ENCODE measurements at regions not wholly inside any gene's neighbourhood (a gene's known extent, or its start where the extent isn't known, plus 50 kb on each side); places are given as distances from the start of the nearest gene placed in this dataset.
A peak's percentile ranks its signal among the peaks of the same experiment; 100 is the strongest.

DNA sequence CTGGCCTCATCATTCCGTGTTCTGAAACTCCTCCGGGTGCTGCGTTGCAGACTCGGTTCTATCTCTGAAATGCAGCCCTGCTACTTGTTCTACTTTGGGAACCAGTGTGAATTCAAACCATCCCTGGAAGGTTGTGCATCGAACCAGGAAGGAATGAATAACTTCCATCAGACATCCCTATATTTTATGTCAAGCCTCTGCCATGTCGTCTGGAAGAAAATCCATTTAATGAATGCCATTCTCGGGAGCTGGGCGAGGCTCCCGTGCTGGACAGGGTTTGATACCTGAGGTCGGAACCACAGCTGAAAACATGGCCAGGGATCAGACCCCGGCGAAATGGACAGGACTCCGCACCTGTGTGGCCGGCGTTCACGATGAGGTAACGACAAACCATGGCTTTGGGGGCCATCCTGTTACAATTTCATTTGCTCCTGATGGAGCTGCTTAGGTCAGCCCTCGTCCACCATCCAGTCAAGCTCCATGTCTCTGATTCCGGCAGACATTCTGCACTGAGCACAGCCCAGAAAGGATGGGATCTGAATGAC is 821.6 kb downstream of the GALR1 start:
- no peak for DNase-seq
- Histone ChIP-seq H3K4me3 (no peak overlapping the region), H3K9me3 (peaks cover 0 to 12% (median 0%) of the 10 kb centered on the region in 12 donors), H3K4me1 (peaks cover 0 to 8% (median 0%) of the 10 kb centered on the region in 12 donors), H3K36me3 (no peaks in the 10 kb centered on the region), H3K27me3 (peaks cover 0 to 24% (median 0%) of the 10 kb centered on the region in 9 donors), H3K27ac (no peak overlapping the region)
- intact Hi-C loops (cut with DNase I): loop anchor here in 2 of 10 donors (10.0 kb wide), 2 partner anchors 914 to 1174 kb away; no protein-coding TSS in a partner anchor
- ATAC-seq: no peak
- 81 to 85% (median 83%) methylated on average over 19 of the region's 19 CpGs for whole genome bisulfite sequencing, 4 donors
- TF ChIP-seq, protein P1, sequence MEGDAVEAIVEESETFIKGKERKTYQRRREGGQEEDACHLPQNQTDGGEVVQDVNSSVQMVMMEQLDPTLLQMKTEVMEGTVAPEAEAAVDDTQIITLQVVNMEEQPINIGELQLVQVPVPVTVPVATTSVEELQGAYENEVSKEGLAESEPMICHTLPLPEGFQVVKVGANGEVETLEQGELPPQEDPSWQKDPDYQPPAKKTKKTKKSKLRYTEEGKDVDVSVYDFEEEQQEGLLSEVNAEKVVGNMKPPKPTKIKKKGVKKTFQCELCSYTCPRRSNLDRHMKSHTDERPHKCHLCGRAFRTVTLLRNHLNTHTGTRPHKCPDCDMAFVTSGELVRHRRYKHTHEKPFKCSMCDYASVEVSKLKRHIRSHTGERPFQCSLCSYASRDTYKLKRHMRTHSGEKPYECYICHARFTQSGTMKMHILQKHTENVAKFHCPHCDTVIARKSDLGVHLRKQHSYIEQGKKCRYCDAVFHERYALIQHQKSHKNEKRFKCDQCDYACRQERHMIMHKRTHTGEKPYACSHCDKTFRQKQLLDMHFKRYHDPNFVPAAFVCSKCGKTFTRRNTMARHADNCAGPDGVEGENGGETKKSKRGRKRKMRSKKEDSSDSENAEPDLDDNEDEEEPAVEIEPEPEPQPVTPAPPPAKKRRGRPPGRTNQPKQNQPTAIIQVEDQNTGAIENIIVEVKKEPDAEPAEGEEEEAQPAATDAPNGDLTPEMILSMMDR (IDR thresholded peaks at IDR 0.05): no peak
- no peak for TF ChIP-seq POLR2A (IDR thresholded peaks at IDR 0.05)

- H3K4me1 ChIP-seq: peaks cover 0 to 8% (median 0%) of the 10 kb centered on the region in 12 donors
- 68 to 76% (median 74%) methylated on average over 3 of the region's 3 CpGs for WGBS, 4 donors
- no peak for TF ChIP-seq POLR2A (IDR thresholded peaks at IDR 0.05)
- TF ChIP-seq, protein P1 (IDR thresholded peaks at IDR 0.05): no peak
- H3K9me3 ChIP-seq: peaks cover 0 to 7% (median 0%) of the 10 kb centered on the region in 12 donors
- DNase-seq: no peak
- no peak overlapping the region for H3K27ac ChIP-seq
- ATAC-seq: no peak
- intact Hi-C loops (cut with DNase I): loop anchor here in 2 of 10 donors (10.0 kb wide), 2 partner anchors 913 to 1173 kb away; no protein-coding TSS in a partner anchor
- no peak overlapping the region for H3K4me3 ChIP-seq
- no peaks in the 10 kb centered on the region for H3K36me3 ChIP-seq
- H3K27me3 ChIP-seq: peaks cover 0 to 30% (median 0%) of the 10 kb centered on the region in 9 donors
Measured at GRCh38 chr18:78071776-78072175, 822.1 kb downstream of the GALR1 start.

DNA sequence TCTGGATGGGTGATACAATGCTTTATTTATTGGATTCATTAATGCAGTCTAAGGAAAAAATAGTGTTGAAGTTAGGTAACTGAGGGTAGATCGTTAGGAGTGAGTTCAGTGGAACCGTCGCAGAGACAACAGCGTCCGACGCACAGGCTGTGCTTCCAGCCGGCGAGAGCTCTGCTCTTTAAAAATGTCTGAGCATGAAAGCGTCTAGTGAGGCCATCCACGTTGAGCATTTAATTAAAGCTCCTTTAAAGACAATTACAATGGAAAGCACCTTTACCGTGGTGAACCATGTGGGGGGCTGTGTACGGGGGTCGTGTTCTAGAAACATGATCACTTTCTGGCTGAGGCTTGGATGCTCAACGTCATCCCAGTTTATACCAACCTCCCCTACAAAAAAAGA is 822.7 kb downstream of the GALR1 start:
- H3K4me3 ChIP-seq: no peak overlapping the region
- DNase-seq: no peak
- intact Hi-C loops (cut with DNase I): loop anchor here in 2 of 10 donors (10.0 kb wide), 2 partner anchors 912 to 1172 kb away; no protein-coding TSS in a partner anchor
- 79 to 81% (median 80%) methylated on average over 14 of the region's 14 CpGs for WGBS, 4 donors
- H3K27ac ChIP-seq: no peak overlapping the region
- peaks cover 0 to 2% (median 0%) of the 10 kb centered on the region in 12 donors for H3K9me3 ChIP-seq
- no peak for ATAC-seq
- peaks cover 0 to 32% (median 0%) of the 10 kb centered on the region in 9 donors for H3K27me3 ChIP-seq
- peaks cover 0 to 8% (median 0%) of the 10 kb centered on the region in 12 donors for H3K4me1 ChIP-seq
- TF ChIP-seq, protein P1 (IDR thresholded peaks at IDR 0.05): no peak
- TF ChIP-seq POLR2A (IDR thresholded peaks at IDR 0.05): no peak
- no peaks in the 10 kb centered on the region for H3K36me3 ChIP-seq

DNA sequence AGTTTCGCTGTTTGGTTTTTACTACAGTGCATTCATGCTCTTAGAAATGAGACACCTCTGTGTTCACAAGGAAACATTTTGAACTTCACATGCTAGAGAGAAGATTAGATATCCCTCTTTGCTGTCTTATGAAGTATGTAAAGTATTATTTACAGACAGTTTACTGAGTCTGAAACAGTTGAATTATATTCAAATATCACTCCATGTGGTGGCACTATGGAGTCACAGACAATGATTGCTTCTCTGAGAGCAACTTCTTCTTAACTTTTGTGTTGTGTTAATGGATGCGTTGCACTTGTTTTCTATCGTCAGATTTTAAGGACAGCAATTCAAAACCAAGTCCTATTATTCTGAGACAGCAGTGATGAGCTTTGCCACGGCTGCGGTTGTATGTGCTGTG is 823.6 kb downstream of the GALR1 start:
- Histone ChIP-seq H3K4me3 (no peak overlapping the region), H3K9me3 (no peaks in the 10 kb centered on the region), H3K36me3 (no peaks in the 10 kb centered on the region), H3K27me3 (peaks cover 0 to 32% (median 0%) of the 10 kb centered on the region in 9 donors), H3K4me1 (peaks cover 0 to 8% (median 0%) of the 10 kb centered on the region in 12 donors), H3K27ac (no peak overlapping the region)
- WGBS, 4 donors: 57 to 69% (median 60%) methylated on average over 5 of the region's 5 CpGs
- intact Hi-C loops (cut with DNase I): loop anchor here in 2 of 10 donors (10.0 kb wide), 2 partner anchors 912 to 1172 kb away; no protein-coding TSS in a partner anchor
- ATAC-seq: no peak
- TF ChIP-seq, protein P1 (IDR thresholded peaks at IDR 0.05): peak in 6 of 12 donors; percentile 6 to 35 (median 32)
- no peak for TF ChIP-seq POLR2A (IDR thresholded peaks at IDR 0.05)
- no peak for DNase-seq

Measured in heart left ventricle (tissue), 16 donors.